ENCODE measurements at regions not wholly inside any gene's neighbourhood (a gene's known extent, or its start where the extent isn't known, plus 50 kb on each side); places are given as distances from the start of the nearest gene placed in this dataset.

DNA sequence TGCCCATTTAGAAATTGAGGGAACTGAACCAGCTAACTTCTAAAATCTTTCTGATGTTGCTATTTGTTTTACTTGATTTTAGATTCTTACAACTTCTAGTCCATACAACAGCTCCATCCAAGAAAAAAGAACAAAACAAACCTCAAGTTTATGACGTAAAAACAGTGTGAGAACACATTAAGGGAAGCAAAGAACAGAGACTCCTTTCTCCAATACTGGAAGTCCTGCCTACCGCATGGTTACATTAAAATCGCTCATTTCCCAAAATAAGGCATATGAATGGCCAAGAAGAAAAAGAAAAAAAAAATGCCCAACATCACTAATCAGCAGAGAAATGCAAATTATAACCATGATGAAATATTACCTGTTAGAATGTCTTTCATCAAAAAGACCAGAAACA lies 110.0 kb downstream of the TRIB2 start:
- TF ChIP-seq, protein P1, sequence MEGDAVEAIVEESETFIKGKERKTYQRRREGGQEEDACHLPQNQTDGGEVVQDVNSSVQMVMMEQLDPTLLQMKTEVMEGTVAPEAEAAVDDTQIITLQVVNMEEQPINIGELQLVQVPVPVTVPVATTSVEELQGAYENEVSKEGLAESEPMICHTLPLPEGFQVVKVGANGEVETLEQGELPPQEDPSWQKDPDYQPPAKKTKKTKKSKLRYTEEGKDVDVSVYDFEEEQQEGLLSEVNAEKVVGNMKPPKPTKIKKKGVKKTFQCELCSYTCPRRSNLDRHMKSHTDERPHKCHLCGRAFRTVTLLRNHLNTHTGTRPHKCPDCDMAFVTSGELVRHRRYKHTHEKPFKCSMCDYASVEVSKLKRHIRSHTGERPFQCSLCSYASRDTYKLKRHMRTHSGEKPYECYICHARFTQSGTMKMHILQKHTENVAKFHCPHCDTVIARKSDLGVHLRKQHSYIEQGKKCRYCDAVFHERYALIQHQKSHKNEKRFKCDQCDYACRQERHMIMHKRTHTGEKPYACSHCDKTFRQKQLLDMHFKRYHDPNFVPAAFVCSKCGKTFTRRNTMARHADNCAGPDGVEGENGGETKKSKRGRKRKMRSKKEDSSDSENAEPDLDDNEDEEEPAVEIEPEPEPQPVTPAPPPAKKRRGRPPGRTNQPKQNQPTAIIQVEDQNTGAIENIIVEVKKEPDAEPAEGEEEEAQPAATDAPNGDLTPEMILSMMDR (IDR thresholded peaks at IDR 0.05) = no peak
- TF ChIP-seq EZH2phosphoT487 (IDR thresholded peaks at IDR 0.05) (no peak), EZH2 (IDR thresholded peaks at IDR 0.05) (no peak)
